IMR-90 (cell line): ENCODE measurements at regions not wholly inside any gene's neighbourhood (a gene's known extent, or its start where the extent isn't known, plus 50 kb on each side); places are given as distances from the start of the nearest gene placed in this dataset.

Experiments used
- ATAC-seq: fragments of 200-7000 bp; cut with Tn5 transposase; 2 replicates; pipeline ENCODE4 v1.9.1; 2020; ENCODE audit warnings: low read depth, mild to moderate bottlenecking, moderate library complexity
- BruUV-seq: library from RNA; stranded (reverse); fragments of 400-500 nt; replicated peaks from 2 replicates; lab custom pipeline; 2021; lab: Mats Ljungman, UMichigan
- CTCF ChIA-PET: fragments of 300-600 bp; formaldehyde crosslinking; extraction: SDS; loops from one replicate; lab custom pipeline; 2021; ENCODE audit warnings: antibody characterized with exemption; lab: Yijun Ruan, JAX
- POLR2A ChIA-PET: fragments of 300-600 bp; sonication (Branson Sonifier 250); formaldehyde crosslinking; loops from one replicate; lab custom pipeline; 2022; ENCODE audit warnings: antibody characterized with exemption; ENCODE audit not compliant: unreplicated experiment; lab: Charles Lee
- DNase-seq: peaks from one replicate; pipeline ENCODE4 v3.0.0; 2013
- H2AFZ ChIP-seq: replicated peaks from 2 replicates; pipeline ENCODE3; 2013; ENCODE audit warnings: low read length, mild to moderate bottlenecking; ENCODE audit not compliant: poor library complexity
- H2AK5ac ChIP-seq: 2 replicates; pipeline ENCODE4 v1.6.1; 2013; ENCODE audit warnings: low read depth, low read length, inconsistent platforms
- H2AK9ac ChIP-seq: replicated peaks from 2 replicates; pipeline ENCODE3; 2013; ENCODE audit warnings: mild to moderate bottlenecking, low read depth, low read length, moderate library complexity; ENCODE audit not compliant: poor library complexity
- H2BK120ac ChIP-seq: 2 replicates; pipeline ENCODE4 v1.6.1; 2013; ENCODE audit warnings: low read depth, low read length, inconsistent platforms
- H2BK15ac ChIP-seq: 3 replicates; pipeline ENCODE4 v1.6.1; 2013; ENCODE audit warnings: low read depth, low read length, inconsistent platforms
- H2BK20ac ChIP-seq: 2 replicates; pipeline ENCODE4 v1.6.1; 2013; ENCODE audit warnings: low read depth, mild to moderate bottlenecking, inconsistent platforms, low read length, moderate library complexity
- H2BK5ac ChIP-seq: 2 replicates; pipeline ENCODE4 v1.6.1; 2013; ENCODE audit warnings: mild to moderate bottlenecking, low read depth, low read length, inconsistent platforms; ENCODE audit not compliant: poor library complexity, severe bottlenecking
- H3K14ac ChIP-seq: replicated peaks from 2 replicates; pipeline ENCODE4 v1.6.1; 2013; ENCODE audit warnings: low read depth, low read length, inconsistent platforms
- H3K18ac ChIP-seq: 2 replicates; pipeline ENCODE4 v1.6.1; 2013; ENCODE audit warnings: low read depth, low read length, control low read depth
- H3K23ac ChIP-seq: 2 replicates; pipeline ENCODE4 v1.6.1; 2013; ENCODE audit warnings: low read depth, low read length, inconsistent platforms
- H3K27ac ChIP-seq: 2 replicates; pipeline ENCODE4 v1.5.1; 2013; ENCODE audit warnings: mild to moderate bottlenecking, control low read depth, low read length; ENCODE audit not compliant: insufficient read depth
- H3K27me3 ChIP-seq: 2 replicates; pipeline ENCODE4 v1.6.1; 2013; ENCODE audit warnings: low read length; ENCODE audit not compliant: control insufficient read depth, insufficient read depth
- H3K36me3 ChIP-seq: 2 replicates; pipeline ENCODE4 v1.6.1; 2013; ENCODE audit warnings: low read length, mixed read lengths; ENCODE audit not compliant: control insufficient read depth, insufficient read depth
- H3K4ac ChIP-seq: 2 replicates; pipeline ENCODE4 v1.6.1; 2013; ENCODE audit warnings: low read depth, low read length, inconsistent platforms
- H3K4me1 ChIP-seq: 2 replicates; pipeline ENCODE4 v1.6.1; 2013; ENCODE audit warnings: low read length, mixed read lengths; ENCODE audit not compliant: control insufficient read depth, insufficient read depth
- H3K4me2 ChIP-seq: 2 replicates; pipeline ENCODE4 v1.6.1; 2013; ENCODE audit warnings: low read depth, mild to moderate bottlenecking, control low read depth, low read length, moderate library complexity
- H3K4me3 ChIP-seq: 2 replicates; pipeline ENCODE4 v1.5.1; 2013; ENCODE audit warnings: low read depth, mild to moderate bottlenecking, control low read depth, low read length, moderate library complexity; ENCODE audit not compliant: insufficient read depth
- H3K56ac ChIP-seq: 2 replicates; pipeline ENCODE4 v1.6.1; 2013; ENCODE audit warnings: low read length, inconsistent platforms; ENCODE audit not compliant: insufficient read depth; ENCODE audit errors: extremely low read depth
- H3K79me1 ChIP-seq, 2 experiments: 2 replicates each; pipeline ENCODE4 v1.6.1; 2013; ENCODE audit warnings: low read length in 2 of 2, inconsistent platforms in 1 of 2, low read depth in 1 of 2
- H3K9ac ChIP-seq: 2 replicates; pipeline ENCODE4 v1.6.1; 2013; ENCODE audit warnings: low read depth, low read length, control low read depth
- H3K9me1 ChIP-seq: 2 replicates; pipeline ENCODE4 v1.6.1; 2013; ENCODE audit warnings: low read length, inconsistent platforms; ENCODE audit not compliant: insufficient read depth
- H3K9me3 ChIP-seq: 2 replicates; pipeline ENCODE4 v1.6.1; 2013; ENCODE audit warnings: low read length; ENCODE audit not compliant: control insufficient read depth, insufficient read depth
- H4K20me1 ChIP-seq: 2 replicates; pipeline ENCODE4 v1.6.1; 2013; ENCODE audit warnings: low read length, inconsistent platforms; ENCODE audit not compliant: insufficient read depth
- H4K5ac ChIP-seq: 2 replicates; pipeline ENCODE4 v1.6.1; 2013; ENCODE audit warnings: mild to moderate bottlenecking, low read depth, low read length, control low read depth
- H4K8ac ChIP-seq, 2 experiments: 2 replicates each; pipeline ENCODE4 v1.6.1; 2013; ENCODE audit warnings: low read depth in 2 of 2, low read length in 2 of 2, control low read depth in 1 of 2, inconsistent platforms in 1 of 2
- H4K91ac ChIP-seq: 2 replicates; pipeline ENCODE4 v1.6.1; 2013; ENCODE audit warnings: low read depth, low read length, inconsistent platforms; ENCODE audit not compliant: insufficient read depth
- BHLHE40 ChIP-seq: fragments of 150-350 bp; IDR thresholded peaks from 2 replicates; pipeline ENCODE4 v1.6.1; 2016; ENCODE audit warnings: mild to moderate bottlenecking, low read depth, low read length
- CHD1 ChIP-seq: IDR thresholded peaks from 2 replicates; pipeline ENCODE4 v1.6.1; 2012; ENCODE audit warnings: low read depth, low read length, improper control_type of control experiment
- FOS ChIP-seq: fragments of 150-350 bp; IDR thresholded peaks from 2 replicates; pipeline ENCODE4 v1.6.1; 2016; ENCODE audit warnings: low read depth, low read length
- MAFK ChIP-seq: IDR thresholded peaks from 2 replicates; pipeline ENCODE4 v1.6.1; 2012; ENCODE audit warnings: low read depth, low read length, improper control_type of control experiment
- MAZ ChIP-seq: IDR thresholded peaks from 2 replicates; pipeline ENCODE4 v1.6.1; 2012; ENCODE audit warnings: low read depth, mild to moderate bottlenecking, low read length, improper control_type of control experiment, moderate library complexity, borderline replicate concordance
- MXI1 ChIP-seq: IDR thresholded peaks from 2 replicates; pipeline ENCODE4 v1.6.1; 2012; ENCODE audit warnings: low read depth, mild to moderate bottlenecking, low read length, moderate library complexity, borderline replicate concordance
- NFE2L2 ChIP-seq: fragments of 150-350 bp; IDR thresholded peaks from 2 replicates; pipeline ENCODE4 v1.6.1; 2016; ENCODE audit warnings: low read depth, mild to moderate bottlenecking, low read length
- POLR2A ChIP-seq: IDR thresholded peaks from 2 replicates; pipeline ENCODE4 v1.6.1; 2012; ENCODE audit warnings: mild to moderate bottlenecking, low read depth, low read length
- RAD21 ChIP-seq: IDR thresholded peaks from 2 replicates; pipeline ENCODE4 v1.6.1; 2012; ENCODE audit warnings: low read length, improper control_type of control experiment
- RCOR1 ChIP-seq: IDR thresholded peaks from 2 replicates; pipeline ENCODE4 v1.6.1; 2012; ENCODE audit warnings: mild to moderate bottlenecking, low read length, improper control_type of control experiment; ENCODE audit not compliant: insufficient replicate concordance
- RFX5 ChIP-seq: IDR thresholded peaks from 2 replicates; pipeline ENCODE4 v1.8.0; 2012; ENCODE audit warnings: low read depth, mild to moderate bottlenecking, low read length, moderate library complexity
- SMC3 ChIP-seq: fragments of 150-350 bp; IDR thresholded peaks from 2 replicates; pipeline ENCODE4 v1.6.1; 2016; ENCODE audit warnings: low read depth, mild to moderate bottlenecking, antibody characterized with exemption, low read length, moderate library complexity
- WGBS, 2 experiments: methylation state at CpG; one replicate each; pipeline versions ENCODE4 v1.1.5 to v1.1.7; 2013; ENCODE audit warnings: missing lambda C conversion rate in 2 of 2; ENCODE audit not compliant: insufficient read length in 1 of 2; ENCODE audit errors: extremely low coverage in 2 of 2; 5-methylcytosine and 5-hydroxymethylcytosine counted together
- dilution Hi-C: fragments of 300-500 bp; cut with HindIII; formaldehyde crosslinking; loops from one replicate; pipeline ENCODE4 v1.14.3; 2018; ENCODE audit warnings: low sequenced_read_pairs; ENCODE audit not compliant: unreplicated experiment
- in situ Hi-C: fragments of 300-500 bp; cut with MboI; formaldehyde crosslinking; loops from 3 replicates; pipeline ENCODE4 v1.14.3; 2019; ENCODE audit warnings: low sequenced_read_pairs, inconsistent platforms, mixed read lengths
- intact Hi-C: fragments of 100-400 bp; cut with micrococcal nuclease; formaldehyde crosslinking; loops from 2 replicates; pipeline ENCODE4 v1.10.0; 2022
- TF ChIP-seq, protein P1 (sequence below): fragments of 150-350 bp; IDR thresholded peaks from 2 replicates; pipeline ENCODE4 v1.6.1; 2017; ENCODE audit warnings: mild to moderate bottlenecking, antibody characterized with exemption, low read length, low read depth
- TF ChIP-seq, protein P2 (sequence below): fragments of 150-350 bp; IDR thresholded peaks from 2 replicates; pipeline ENCODE4 v1.6.1; 2016; ENCODE audit warnings: low read depth, mild to moderate bottlenecking, low read length, moderate library complexity, borderline replicate concordance

DNA sequence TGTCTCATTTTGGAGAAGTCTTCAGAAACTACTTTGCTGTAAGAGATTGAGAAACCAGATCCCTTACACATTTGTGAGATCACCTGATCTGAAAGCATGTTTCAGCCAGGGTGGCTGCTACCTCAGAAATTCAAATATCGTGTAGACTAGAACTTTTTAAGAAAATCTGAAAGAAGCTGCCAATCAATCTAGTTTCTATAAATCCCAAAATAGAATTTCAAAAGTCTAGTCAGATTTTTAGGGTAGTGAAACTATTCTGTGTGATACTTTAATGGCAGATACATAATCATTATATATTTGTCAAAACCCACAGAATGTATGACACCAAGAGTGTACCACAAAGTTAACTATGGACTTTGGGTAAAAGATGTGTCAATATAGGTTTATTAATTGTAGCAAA is 79.9 kb upstream of the PLPPR5 start:
- Histone ChIP-seq H3K4me2 (no peak overlapping the region), H3K27me3 (no peaks in the 10 kb centered on the region), H2AFZ (no peak overlapping the region), H3K27ac (no peak overlapping the region), H3K9me3 (no peaks in the 10 kb centered on the region), H3K36me3 (no peaks in the 10 kb centered on the region), H4K91ac (no peak overlapping the region), H3K18ac (no peak overlapping the region), H4K20me1 (no peaks in the 10 kb centered on the region), H2AK9ac (no peak overlapping the region), H3K56ac (no peak overlapping the region), H3K23ac (no peak overlapping the region), H3K4ac (no peak overlapping the region), H4K8ac (no peak overlapping the region), H2AK5ac (no peak overlapping the region), H2BK15ac (no peak overlapping the region), H2BK20ac (no peak overlapping the region), H4K5ac (no peak overlapping the region), H2BK120ac (no peak overlapping the region), H2BK5ac (no peak overlapping the region), H3K4me3 (no peak overlapping the region), H3K4me1 (no peaks in the 10 kb centered on the region), H3K9ac (no peak overlapping the region), H3K14ac (no peak overlapping the region), H3K9me1 (no peaks in the 10 kb centered on the region), H3K79me1 (no peaks in the 10 kb centered on the region)
- BruUV-seq: no TSS peak
- DNase-seq (no peak), ATAC-seq (no peak)
- in situ Hi-C loops: no loop called here
- TF ChIP-seq NFE2L2 (no peak), SMC3 (no peak), RAD21 (no peak), RFX5 (no peak), MXI1 (no peak), BHLHE40 (no peak), MAFK (no peak), MAZ (no peak), FOS (no peak), POLR2A (no peak), RCOR1 (no peak), CHD1 (no peak)
- TF ChIP-seq, protein P1, sequence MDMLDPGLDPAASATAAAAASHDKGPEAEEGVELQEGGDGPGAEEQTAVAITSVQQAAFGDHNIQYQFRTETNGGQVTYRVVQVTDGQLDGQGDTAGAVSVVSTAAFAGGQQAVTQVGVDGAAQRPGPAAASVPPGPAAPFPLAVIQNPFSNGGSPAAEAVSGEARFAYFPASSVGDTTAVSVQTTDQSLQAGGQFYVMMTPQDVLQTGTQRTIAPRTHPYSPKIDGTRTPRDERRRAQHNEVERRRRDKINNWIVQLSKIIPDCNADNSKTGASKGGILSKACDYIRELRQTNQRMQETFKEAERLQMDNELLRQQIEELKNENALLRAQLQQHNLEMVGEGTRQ: no peak
- TF ChIP-seq, protein P2, sequence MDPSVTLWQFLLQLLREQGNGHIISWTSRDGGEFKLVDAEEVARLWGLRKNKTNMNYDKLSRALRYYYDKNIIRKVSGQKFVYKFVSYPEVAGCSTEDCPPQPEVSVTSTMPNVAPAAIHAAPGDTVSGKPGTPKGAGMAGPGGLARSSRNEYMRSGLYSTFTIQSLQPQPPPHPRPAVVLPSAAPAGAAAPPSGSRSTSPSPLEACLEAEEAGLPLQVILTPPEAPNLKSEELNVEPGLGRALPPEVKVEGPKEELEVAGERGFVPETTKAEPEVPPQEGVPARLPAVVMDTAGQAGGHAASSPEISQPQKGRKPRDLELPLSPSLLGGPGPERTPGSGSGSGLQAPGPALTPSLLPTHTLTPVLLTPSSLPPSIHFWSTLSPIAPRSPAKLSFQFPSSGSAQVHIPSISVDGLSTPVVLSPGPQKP: no peak
- intact Hi-C loops: no loop called here
- ChIA-PET POLR2A (no interaction called here), CTCF (no interaction called here)
- dilution Hi-C loops: no loop called here
- WGBS, 2 experiments: no CpG with 5 or more reads among the region's 1 CpG
